ENCODE measurements at regions not wholly inside any gene's neighbourhood (a gene's known extent, or its start where the extent isn't known, plus 50 kb on each side); places are given as distances from the start of the nearest gene placed in this dataset.

- Mint-ChIP-seq H3K27me3 (peaks cover 30% of the 10 kb centered on the region), H3K36me3 (no peaks in the 10 kb centered on the region), H3K27ac (no peak overlapping the region), H3K4me3 (no peak overlapping the region), H3K9me3 (no peaks in the 10 kb centered on the region), H3K4me1 (no peaks in the 10 kb centered on the region)
- DNase-seq: no peak
Observed at GRCh38 chr7:131957338-131958020, 401.1 kb upstream of the PODXL start.

- no peaks in the 10 kb centered on the region for H3K36me3 Mint-ChIP-seq
- H3K27me3 Mint-ChIP-seq: peaks cover 30% of the 10 kb centered on the region
- H3K4me3 Mint-ChIP-seq: no peak overlapping the region
- no peaks in the 10 kb centered on the region for H3K4me1 Mint-ChIP-seq
- no peaks in the 10 kb centered on the region for H3K9me3 Mint-ChIP-seq
- DNase-seq: no peak
- H3K27ac Mint-ChIP-seq: no peak overlapping the region
Observed at GRCh38 chr7:131956864-131957263, 400.4 kb upstream of the PODXL start.

GRCh38 chr7:131955679-131956078 is 399.3 kb upstream of the PODXL start:
- no peaks in the 10 kb centered on the region for H3K4me1 Mint-ChIP-seq
- no peaks in the 10 kb centered on the region for H3K36me3 Mint-ChIP-seq
- H3K27ac Mint-ChIP-seq: no peak overlapping the region
- no peak overlapping the region for H3K4me3 Mint-ChIP-seq
- DNase-seq: no peak
- peaks cover 30% of the 10 kb centered on the region for H3K27me3 Mint-ChIP-seq
- no peaks in the 10 kb centered on the region for H3K9me3 Mint-ChIP-seq

- Mint-ChIP-seq H3K4me1 (no peaks in the 10 kb centered on the region), H3K27me3 (peaks cover 32% of the 10 kb centered on the region), H3K36me3 (no peaks in the 10 kb centered on the region), H3K27ac (no peak overlapping the region), H3K4me3 (no peak overlapping the region), H3K9me3 (peaks cover 1% of the 10 kb centered on the region)
- DNase-seq: no peak
Observed at GRCh38 chr7:131953184-131953583, 396.8 kb upstream of the PODXL start.

- H3K27me3 Mint-ChIP-seq: peaks cover 31% of the 10 kb centered on the region
- H3K9me3 Mint-ChIP-seq: peaks cover 1% of the 10 kb centered on the region
- H3K4me1 Mint-ChIP-seq: no peaks in the 10 kb centered on the region
- no peak for DNase-seq
- H3K36me3 Mint-ChIP-seq: no peaks in the 10 kb centered on the region
- no peak overlapping the region for H3K27ac Mint-ChIP-seq
- H3K4me3 Mint-ChIP-seq: no peak overlapping the region
Observed at GRCh38 chr7:131952365-131952764, 395.9 kb upstream of the PODXL start.

- peaks cover 28% of the 10 kb centered on the region for H3K27me3 Mint-ChIP-seq
- H3K9me3 Mint-ChIP-seq: peaks cover 1% of the 10 kb centered on the region
- no peak overlapping the region for H3K27ac Mint-ChIP-seq
- H3K36me3 Mint-ChIP-seq: no peaks in the 10 kb centered on the region
- H3K4me1 Mint-ChIP-seq: no peaks in the 10 kb centered on the region
- DNase-seq: no peak
- no peak overlapping the region for H3K4me3 Mint-ChIP-seq
Observed at GRCh38 chr7:131950758-131951157, 394.3 kb upstream of the PODXL start.

GRCh38 chr7:131949659-131950058 is 393.2 kb upstream of the PODXL start:
- no peak overlapping the region for H3K4me3 Mint-ChIP-seq
- peaks cover 1% of the 10 kb centered on the region for H3K9me3 Mint-ChIP-seq
- no peak for DNase-seq
- no peaks in the 10 kb centered on the region for H3K36me3 Mint-ChIP-seq
- peaks cover 30% of the 10 kb centered on the region for H3K27me3 Mint-ChIP-seq
- peaks cover 1% of the 10 kb centered on the region for H3K4me1 Mint-ChIP-seq
- no peak overlapping the region for H3K27ac Mint-ChIP-seq

- no peak overlapping the region for H3K27ac Mint-ChIP-seq
- H3K36me3 Mint-ChIP-seq: no peaks in the 10 kb centered on the region
- H3K27me3 Mint-ChIP-seq: peaks cover 37% of the 10 kb centered on the region
- no peak overlapping the region for H3K4me3 Mint-ChIP-seq
- no peak for DNase-seq
- H3K9me3 Mint-ChIP-seq: peaks cover 1% of the 10 kb centered on the region
- peaks cover 1% of the 10 kb centered on the region for H3K4me1 Mint-ChIP-seq
Observed at GRCh38 chr7:131948434-131949053, 392.1 kb upstream of the PODXL start.

GRCh38 chr7:131947661-131948060 is 391.2 kb upstream of the PODXL start:
- no peaks in the 10 kb centered on the region for H3K36me3 Mint-ChIP-seq
- no peak overlapping the region for H3K4me3 Mint-ChIP-seq
- DNase-seq: no peak
- peaks cover 1% of the 10 kb centered on the region for H3K4me1 Mint-ChIP-seq
- peaks cover 1% of the 10 kb centered on the region for H3K9me3 Mint-ChIP-seq
- H3K27ac Mint-ChIP-seq: no peak overlapping the region
- peaks cover 45% of the 10 kb centered on the region for H3K27me3 Mint-ChIP-seq

- no peak overlapping the region for H3K27ac Mint-ChIP-seq
- no peak overlapping the region for H3K4me3 Mint-ChIP-seq
- peaks cover 1% of the 10 kb centered on the region for H3K4me1 Mint-ChIP-seq
- peaks cover 50% of the 10 kb centered on the region for H3K27me3 Mint-ChIP-seq
- H3K36me3 Mint-ChIP-seq: no peaks in the 10 kb centered on the region
- DNase-seq: no peak
- H3K9me3 Mint-ChIP-seq: peaks cover 1% of the 10 kb centered on the region
Observed at GRCh38 chr7:131945957-131946544, 389.6 kb upstream of the PODXL start.

- peaks cover 1% of the 10 kb centered on the region for H3K4me1 Mint-ChIP-seq
Observed at GRCh38 chr7:131945313-131945911, 389.0 kb upstream of the PODXL start.

GRCh38 chr7:131944556-131945069 is 388.2 kb upstream of the PODXL start:
- Mint-ChIP-seq H3K27me3 (peaks cover 47% of the 10 kb centered on the region), H3K4me1 (peaks cover 1% of the 10 kb centered on the region), H3K4me3 (no peak overlapping the region), H3K36me3 (no peaks in the 10 kb centered on the region), H3K9me3 (no peaks in the 10 kb centered on the region), H3K27ac (no peak overlapping the region)
- no peak for DNase-seq

More at GRCh38 chr7:131945313-131945911, 389.0 kb upstream of the PODXL start:
- Mint-ChIP-seq H3K27me3 (peaks cover 48% of the 10 kb centered on the region), H3K4me3 (no peak overlapping the region), H3K9me3 (no peaks in the 10 kb centered on the region), H3K36me3 (no peaks in the 10 kb centered on the region), H3K27ac (no peak overlapping the region)
- peak; percentile 48 for DNase-seq

GRCh38 chr7:131943646-131944045 is 387.2 kb upstream of the PODXL start:
- Mint-ChIP-seq H3K4me3 (no peak overlapping the region), H3K4me1 (peaks cover 1% of the 10 kb centered on the region), H3K36me3 (no peaks in the 10 kb centered on the region), H3K9me3 (no peaks in the 10 kb centered on the region), H3K27ac (no peak overlapping the region), H3K27me3 (peaks cover 45% of the 10 kb centered on the region)
- no peak for DNase-seq

- peaks cover 41% of the 10 kb centered on the region for H3K27me3 Mint-ChIP-seq
- no peak overlapping the region for H3K4me3 Mint-ChIP-seq
- H3K9me3 Mint-ChIP-seq: no peaks in the 10 kb centered on the region
- no peaks in the 10 kb centered on the region for H3K36me3 Mint-ChIP-seq
- peaks cover 1% of the 10 kb centered on the region for H3K4me1 Mint-ChIP-seq
- H3K27ac Mint-ChIP-seq: no peak overlapping the region
- no peak for DNase-seq
Observed at GRCh38 chr7:131943211-131943610, 386.8 kb upstream of the PODXL start.

Measured in activated naive CD8-positive, alpha-beta T cell treated with anti-CD3 and anti-CD28 coated beads for 36 hours (primary cell).